HepG2 (cell line): ENCODE measurements at regions not wholly inside any gene's neighbourhood (a gene's known extent, or its start where the extent isn't known, plus 50 kb on each side); places are given as distances from the start of the nearest gene placed in this dataset.

Experiments
- BHLHE40 ChIP-seq: IDR thresholded peaks from 2 replicates; pipeline ENCODE4 v1.6.1; 2011; ENCODE audit warnings: low read length, improper control_type of control experiment
- BRF2 ChIP-seq: sonication (generic); formaldehyde crosslinking; IDR thresholded peaks from 2 replicates; pipeline ENCODE4 v1.8.1; 2022; ENCODE audit warnings: mild to moderate bottlenecking, missing genetic modification reagents
- CTCF ChIP-seq: sonication (generic); formaldehyde crosslinking; IDR thresholded peaks from 2 replicates; pipeline ENCODE4 v1.5.0; 2020; ENCODE audit warnings: mild to moderate bottlenecking, missing genetic modification reagents, moderate library complexity
- FOSL2 ChIP-seq: sonication (generic); formaldehyde crosslinking; IDR thresholded peaks from 2 replicates; pipeline ENCODE4 v1.4.0; 2020; ENCODE audit warnings: missing genetic modification reagents
- POLR2A ChIP-seq, 2 experiments: IDR thresholded peaks; 2 replicates each; pipeline ENCODE4 v1.6.1; 2011; ENCODE audit warnings: low read depth in 2 of 2, low read length in 2 of 2, mild to moderate bottlenecking in 1 of 2, moderate library complexity in 1 of 2; ENCODE audit not compliant: insufficient read depth in 1 of 2
- REL ChIP-seq: sonication (generic); formaldehyde crosslinking; conservative IDR thresholded peaks from 2 replicates; pipeline ENCODE4 v1.8.0; 2022; ENCODE audit warnings: mild to moderate bottlenecking, missing genetic modification reagents, moderate library complexity
- REST ChIP-seq, 2 experiments: IDR thresholded peaks; 2 replicates each; pipeline ENCODE4 v1.6.1; 2011 to 2012; ENCODE audit warnings: low read length in 2 of 2, borderline replicate concordance in 1 of 2, low read depth in 1 of 2, mild to moderate bottlenecking in 1 of 2, moderate library complexity in 1 of 2
- ZBTB33 ChIP-seq: sonication (generic); formaldehyde crosslinking; IDR thresholded peaks from 2 replicates; pipeline ENCODE4 v1.4.0; 2020; ENCODE audit warnings: missing genetic modification reagents
- ZBTB40 ChIP-seq, 2 experiments: fragments of 450-650 bp in 1 of 2; sonication (generic) in 1 of 2; formaldehyde crosslinking in 1 of 2; IDR thresholded peaks; 2 replicates each; pipeline versions ENCODE4 v1.6.1 to v1.8.0; 2016 to 2022; ENCODE audit warnings: antibody characterized with exemption in 1 of 2, mild to moderate bottlenecking in 1 of 2, missing genetic modification reagents in 1 of 2
- ZNF513 ChIP-seq: sonication (generic); formaldehyde crosslinking; conservative IDR thresholded peaks from 2 replicates; pipeline ENCODE4 v1.5.0; 2020; ENCODE audit warnings: missing genetic modification reagents
- ZNF740 ChIP-seq: sonication (generic); formaldehyde crosslinking; IDR thresholded peaks from 2 replicates; pipeline ENCODE4 v1.4.0; 2020; ENCODE audit warnings: missing genetic modification reagents
- ZNF800 ChIP-seq: sonication (generic); formaldehyde crosslinking; IDR thresholded peaks from 2 replicates; pipeline ENCODE4 v1.4.0; 2020; ENCODE audit warnings: missing genetic modification reagents

GRCh38 chr11:96500440-96500839 is 110.6 kb downstream of the JRKL start:
- TF ChIP-seq POLR2A (IDR thresholded peaks at IDR 0.05; ENCODE audit: insufficient read depth in 1 of 2, low read depth in 2 of 2, low read length in 2 of 2) (no peak), ZNF800 (CRISPR knock-in tag) (no peak), ZBTB40 (IDR thresholded peaks at IDR 0.05) (no peak), ZBTB40 (CRISPR knock-in tag; IDR thresholded peaks at IDR 0.05) (no peak), CTCF (CRISPR knock-in tag) (no peak), BRF2 (CRISPR knock-in tag) (no peak), BHLHE40 (no peak), FOSL2 (CRISPR knock-in tag) (no peak), ZBTB33 (CRISPR knock-in tag) (no peak), ZNF740 (CRISPR knock-in tag) (no peak), REST (IDR thresholded peaks at IDR 0.05; ENCODE audit: borderline replicate concordance in 1 of 2, low read depth in 1 of 2, low read length in 2 of 2) (no peak), REL (CRISPR knock-in tag) (no peak), ZNF513 (CRISPR knock-in tag) (no peak)
